ENCODE measurements at regions not wholly inside any gene's neighbourhood (a gene's known extent, or its start where the extent isn't known, plus 50 kb on each side); places are given as distances from the start of the nearest gene placed in this dataset.

DNA sequence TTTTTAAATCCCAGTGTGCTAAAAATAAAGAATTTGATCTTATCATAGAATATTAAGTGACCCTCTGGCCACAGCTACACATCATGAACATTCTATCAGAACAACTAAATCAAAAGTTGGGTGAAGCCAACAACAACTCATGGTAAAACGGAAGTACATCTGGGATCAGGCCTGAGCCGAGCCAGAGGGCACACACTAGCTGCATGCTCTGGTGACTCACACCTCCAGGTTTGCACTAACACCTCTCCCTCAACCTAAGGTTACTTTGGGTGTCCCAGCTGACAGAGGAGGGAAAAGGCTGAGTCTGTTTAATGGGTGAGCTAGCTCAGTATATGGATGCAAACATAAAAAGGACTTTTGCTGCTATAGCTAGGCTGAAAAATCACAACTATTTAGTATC is 281.6 kb downstream of the HGF start:
- TF ChIP-seq CTCF (CRISPR knock-in tag; IDR thresholded peaks at IDR 0.05): no peak
- no peak for TF ChIP-seq ZFP37 (CRISPR knock-in tag; IDR thresholded peaks at IDR 0.05; ENCODE audit: borderline replicate concordance)
- no peak for TF ChIP-seq BHLHE40 (IDR thresholded peaks at IDR 0.05; ENCODE audit: low read length)
- TF ChIP-seq GLI4 (CRISPR knock-in tag; IDR thresholded peaks at IDR 0.05; ENCODE audit: borderline replicate concordance): no peak
- no peak for TF ChIP-seq EP300 (IDR thresholded peaks at IDR 0.05; ENCODE audit: low read depth in 2 of 2, low read length in 2 of 2)
- no peak for TF ChIP-seq EP300 (CRISPR knock-in tag; IDR thresholded peaks at IDR 0.05; ENCODE audit: borderline replicate concordance)
- no peak for TF ChIP-seq MYNN (CRISPR knock-in tag; IDR thresholded peaks at IDR 0.05; ENCODE audit: low read depth)
- no peak for TF ChIP-seq ZNF639 (CRISPR knock-in tag; conservative IDR thresholded peaks at IDR 0.05)
- no peak for TF ChIP-seq CREB1 (IDR thresholded peaks at IDR 0.05)
- TF ChIP-seq CREB1 (CRISPR knock-in tag; IDR thresholded peaks at IDR 0.05): no peak
- TF ChIP-seq MTA1 (CRISPR knock-in tag; IDR thresholded peaks at IDR 0.05; ENCODE audit: borderline replicate concordance): no peak

All from HepG2 (cell line).